Stimulated activated CD8-positive, alpha-beta memory T cell treated with anti-CD3 and anti-CD28 coated beads, Interleukin-7, amount 100 ng/mL, for 4 hours (primary cell): ENCODE measurements at regions not wholly inside any gene's neighbourhood (a gene's known extent, or its start where the extent isn't known, plus 50 kb on each side); places are given as distances from the start of the nearest gene placed in this dataset.

Source experiments
- DNase-seq, 2 donors: peaks; one replicate each; pipeline ENCODE4 v3.0.0-alpha.2; 2020; ENCODE audit warnings: low read depth in 2 of 2

DNA sequence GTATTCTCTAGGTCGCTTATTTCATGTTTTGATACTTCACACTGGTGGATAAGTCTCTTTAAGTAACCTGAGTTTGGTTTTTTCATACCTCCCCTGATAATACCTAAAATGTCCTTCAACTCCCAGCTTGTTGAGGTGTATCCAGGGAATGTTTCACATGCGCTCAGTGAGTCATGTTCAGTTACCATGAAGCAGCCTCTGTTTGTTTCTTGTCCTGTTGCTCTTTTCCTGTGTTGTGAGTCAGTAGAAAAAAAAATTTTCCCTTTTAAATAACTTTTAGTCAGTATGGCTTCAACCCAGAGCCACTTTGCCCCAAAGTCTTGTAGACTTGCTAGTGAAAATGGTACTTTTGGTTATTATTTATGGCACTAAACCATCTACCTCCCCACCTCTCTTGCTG, 278.4 kb upstream of the ZPLD1 start:
- no peak for DNase-seq

DNA sequence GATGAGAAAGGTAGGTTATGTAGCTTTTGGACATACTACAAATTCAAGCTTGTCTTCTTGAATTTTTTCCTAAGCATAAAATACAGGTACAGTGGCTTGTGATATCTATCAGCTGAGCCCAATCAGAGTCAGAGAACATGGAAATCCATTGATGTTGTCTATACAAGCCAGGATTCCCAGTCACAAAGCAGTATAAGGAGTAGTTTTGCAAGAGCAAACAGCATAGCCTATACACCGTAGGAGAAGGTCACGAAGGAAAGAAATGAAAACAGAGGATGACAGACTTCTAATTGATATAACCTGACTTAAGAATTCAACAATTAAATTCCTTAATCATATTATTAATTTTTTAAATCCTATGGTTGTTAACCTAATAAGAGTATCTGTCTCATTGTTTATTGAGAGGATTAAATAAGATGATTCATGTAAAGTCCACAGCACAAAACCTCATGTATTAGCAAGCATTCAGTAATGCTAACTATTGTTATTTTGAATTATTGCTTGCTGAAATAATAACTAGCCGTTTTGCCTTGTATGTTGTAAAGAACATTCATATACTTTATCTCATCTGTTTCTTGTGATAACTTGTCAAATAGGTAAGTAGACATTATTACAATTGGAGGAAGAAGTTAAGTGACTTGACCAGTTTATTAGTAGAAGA, 276.6 kb upstream of the ZPLD1 start:
- DNase-seq, result no peak

DNA sequence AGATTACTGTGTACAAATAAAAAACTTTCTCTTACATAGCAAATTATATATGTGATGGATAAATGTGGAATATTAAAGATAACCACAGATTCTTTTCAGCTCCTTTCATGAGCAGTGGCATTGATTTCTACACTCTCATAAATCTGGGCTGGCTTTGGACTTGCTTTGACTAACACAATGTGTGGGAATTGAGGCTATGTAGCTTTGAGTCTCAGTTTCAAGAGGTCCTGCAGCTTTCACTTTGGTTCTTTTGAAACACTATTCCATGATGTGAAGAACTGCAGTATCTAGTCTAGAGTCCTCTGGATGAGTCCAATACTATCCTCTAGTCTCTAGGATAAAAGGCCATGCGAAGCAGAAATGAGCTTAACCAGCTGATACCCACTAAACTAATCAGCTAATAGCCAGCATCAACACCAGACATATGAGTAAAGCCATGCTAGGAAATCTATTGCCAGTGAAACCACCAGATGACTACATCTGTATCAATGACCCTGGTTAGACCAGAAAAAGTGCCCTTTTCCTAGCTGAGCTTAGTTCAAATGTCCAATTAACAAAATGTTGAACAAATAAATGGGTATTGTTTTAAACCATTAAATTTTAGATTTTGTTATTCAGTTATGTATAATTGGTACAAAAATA, 274.9 kb upstream of the ZPLD1 start:
- no peak for DNase-seq

DNA sequence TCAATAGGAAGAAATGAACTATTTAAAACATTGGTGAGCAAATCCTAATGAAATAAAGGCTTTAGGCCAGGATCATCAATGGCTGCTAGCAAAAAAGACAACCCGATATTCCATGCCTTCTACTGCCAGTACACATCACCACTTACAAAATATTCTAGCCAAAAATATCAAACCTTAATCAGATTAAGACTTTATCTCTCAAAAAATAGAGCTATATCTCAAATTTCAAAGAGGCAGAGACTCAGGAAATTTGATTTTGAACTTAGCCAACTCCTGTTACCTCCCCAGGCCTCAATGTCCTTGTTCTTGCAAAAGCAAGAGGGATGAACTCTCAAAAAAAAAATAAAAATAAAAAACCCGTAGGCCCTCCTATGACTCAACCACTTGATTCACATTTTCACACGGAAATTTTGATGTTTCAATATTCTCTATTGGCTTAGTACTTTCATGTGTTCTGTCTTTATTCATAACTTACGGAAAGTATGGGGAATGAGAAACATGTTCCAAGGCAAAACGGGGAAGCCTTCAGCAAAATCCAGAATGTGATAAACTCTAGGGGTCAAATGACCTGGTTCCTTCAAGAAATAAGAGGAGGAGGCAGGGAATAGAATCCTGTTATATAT, 273.3 kb upstream of the ZPLD1 start:
- no peak for DNase-seq

DNA sequence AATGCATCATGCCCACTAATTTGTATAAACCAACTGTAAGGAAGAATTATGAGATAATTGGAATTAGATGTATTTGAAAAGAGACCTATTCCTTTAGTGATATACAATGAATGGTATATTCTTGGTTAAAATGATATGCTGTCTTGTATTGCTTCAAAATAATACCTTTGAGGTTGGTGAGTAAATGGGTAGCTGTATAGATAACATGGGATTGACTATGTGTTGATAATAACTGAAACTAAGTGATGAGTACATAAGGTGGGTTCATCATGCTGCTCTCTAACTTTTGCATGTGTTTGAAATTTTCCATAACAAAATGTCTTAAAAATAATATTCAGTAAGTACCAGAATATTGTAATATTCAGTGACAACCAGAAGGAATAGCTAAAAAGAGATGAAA, 272.6 kb upstream of the ZPLD1 start:
- no peak for DNase-seq

DNA sequence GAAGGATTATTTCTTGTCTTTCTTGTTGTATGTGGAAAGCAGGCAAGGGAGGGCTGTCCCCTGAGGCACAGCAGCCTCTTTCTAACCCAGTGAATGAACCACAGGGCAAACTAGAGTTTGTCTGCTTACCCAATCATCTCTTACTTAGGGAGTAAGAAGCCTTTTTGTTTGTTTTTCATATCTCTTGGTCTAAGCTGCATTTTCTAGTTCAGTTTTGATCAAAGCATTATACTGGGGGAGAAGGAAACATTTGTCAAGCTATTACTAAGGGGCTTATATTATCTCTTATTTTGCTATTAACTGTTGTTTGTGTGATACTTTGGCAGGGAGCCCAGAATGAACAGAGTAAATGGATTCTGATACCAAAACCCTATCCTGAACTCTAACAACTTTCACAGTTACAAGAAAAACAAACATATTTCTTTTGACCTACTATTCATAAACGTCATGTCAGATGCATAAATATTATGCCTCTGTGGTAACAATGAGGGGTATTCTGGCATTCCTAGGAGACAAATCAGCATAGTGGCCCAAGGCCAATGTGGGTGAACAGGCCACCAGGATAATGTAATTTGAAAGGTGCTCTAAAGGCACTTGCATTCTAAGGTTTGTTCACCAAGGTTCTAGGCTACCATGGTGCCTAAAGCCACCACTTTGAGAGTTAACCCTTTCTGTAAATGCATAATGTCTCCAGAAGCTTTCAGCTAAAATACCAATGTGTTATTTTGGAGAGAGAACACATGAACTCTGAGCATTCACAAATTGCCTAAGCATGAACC, 271.6 kb upstream of the ZPLD1 start:
- no peak for DNase-seq

DNA sequence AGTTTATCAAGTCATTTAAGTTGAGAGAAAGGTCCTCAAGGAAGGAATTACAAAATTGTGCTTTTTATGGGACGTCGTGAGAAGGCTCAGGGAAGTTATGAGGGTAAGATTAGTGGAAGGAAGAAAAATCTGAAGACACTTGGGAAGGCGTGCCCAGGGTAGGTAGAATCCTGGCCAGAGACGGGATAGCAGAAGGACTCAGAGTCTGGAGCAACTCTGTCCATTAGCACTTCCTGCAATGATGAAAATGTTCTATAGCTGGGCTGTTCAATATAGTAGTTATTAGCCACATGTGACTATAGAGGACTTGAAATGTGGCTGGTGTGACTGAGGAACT, 271.0 kb upstream of the ZPLD1 start:
- DNase-seq, result no peak

DNA sequence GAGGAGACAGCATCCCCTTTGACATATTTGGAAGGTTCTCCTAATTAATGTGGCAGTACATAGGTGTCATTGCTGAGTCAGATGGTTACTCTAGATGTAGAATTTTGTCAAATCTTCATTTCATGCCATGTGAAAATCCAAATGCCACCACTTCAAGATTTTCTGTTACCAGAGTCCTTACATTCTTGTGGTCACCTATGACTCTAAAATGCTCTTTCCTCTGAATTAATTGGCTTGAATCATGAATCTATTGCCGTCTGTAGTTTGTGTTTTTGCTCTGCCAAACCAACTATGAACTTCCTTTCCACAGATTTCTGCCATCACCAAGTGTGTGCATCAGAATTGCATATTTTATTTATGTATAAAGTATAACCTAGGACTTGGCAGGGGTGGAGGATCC, 269.4 kb upstream of the ZPLD1 start:
- DNase-seq, result no peak

DNA sequence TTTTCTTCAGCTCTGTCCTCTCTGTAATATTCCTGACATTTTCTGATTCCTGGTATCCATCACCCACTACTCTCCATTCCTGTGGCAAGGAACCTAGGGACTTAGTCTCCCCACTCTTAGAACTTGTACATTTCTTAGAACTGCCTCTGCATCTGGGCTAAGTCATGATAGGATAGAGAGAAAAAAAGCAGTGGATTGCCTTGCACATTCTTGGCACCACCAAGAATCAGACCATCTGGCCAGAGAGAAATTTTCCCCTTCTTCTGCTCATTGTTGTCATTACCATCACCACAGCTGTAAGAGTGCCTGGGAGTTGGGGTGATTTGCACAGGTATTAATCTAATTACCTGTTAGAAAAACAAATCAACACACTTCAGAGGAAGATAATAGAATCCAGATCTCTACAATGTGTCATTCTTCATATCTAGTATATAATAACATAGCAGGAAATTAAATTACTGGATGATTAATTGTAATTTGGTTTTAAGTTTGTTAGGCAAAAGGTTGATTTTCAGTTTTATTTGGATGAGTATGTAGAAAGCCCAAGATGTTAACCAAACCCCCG, 264.8 kb upstream of the ZPLD1 start:
- DNase-seq, result no peak

DNA sequence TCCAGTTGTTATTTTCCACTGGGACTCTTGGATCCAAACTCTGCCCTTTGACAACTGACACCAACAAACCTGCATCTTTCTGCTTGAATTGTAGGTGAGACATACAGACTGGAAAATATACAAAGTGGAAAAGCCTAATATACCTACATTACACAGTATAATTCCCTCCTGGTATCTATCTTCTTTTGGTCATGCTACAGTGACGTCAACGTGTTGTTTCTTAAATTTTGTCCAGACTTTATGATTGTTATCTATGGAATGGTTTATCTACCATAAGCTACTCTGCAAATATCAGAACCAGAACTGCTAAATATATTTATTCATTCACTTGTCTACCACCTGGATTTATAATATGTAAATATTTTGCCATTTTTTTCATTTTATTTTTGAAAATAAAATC, 264.3 kb upstream of the ZPLD1 start:
- no peak for DNase-seq

DNA sequence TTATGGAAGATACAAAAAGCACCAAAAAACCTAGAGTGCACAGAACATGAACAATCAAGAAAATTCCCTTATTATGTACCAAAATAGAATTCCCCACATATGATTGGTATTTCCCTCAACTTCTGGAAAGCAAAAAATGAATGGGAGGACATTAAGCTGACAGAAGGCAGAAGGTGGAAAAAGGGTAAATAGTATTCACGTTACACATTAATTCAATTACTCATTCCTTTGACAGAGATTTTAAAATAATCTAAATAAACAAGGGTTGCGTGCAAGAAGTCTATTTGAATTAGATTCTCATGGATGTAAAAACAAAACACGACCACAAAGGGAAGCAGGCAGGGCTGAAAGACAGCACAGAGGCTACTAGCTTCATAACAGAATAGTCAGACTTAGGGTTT, 260.5 kb upstream of the ZPLD1 start:
- DNase-seq, result no peak

DNA sequence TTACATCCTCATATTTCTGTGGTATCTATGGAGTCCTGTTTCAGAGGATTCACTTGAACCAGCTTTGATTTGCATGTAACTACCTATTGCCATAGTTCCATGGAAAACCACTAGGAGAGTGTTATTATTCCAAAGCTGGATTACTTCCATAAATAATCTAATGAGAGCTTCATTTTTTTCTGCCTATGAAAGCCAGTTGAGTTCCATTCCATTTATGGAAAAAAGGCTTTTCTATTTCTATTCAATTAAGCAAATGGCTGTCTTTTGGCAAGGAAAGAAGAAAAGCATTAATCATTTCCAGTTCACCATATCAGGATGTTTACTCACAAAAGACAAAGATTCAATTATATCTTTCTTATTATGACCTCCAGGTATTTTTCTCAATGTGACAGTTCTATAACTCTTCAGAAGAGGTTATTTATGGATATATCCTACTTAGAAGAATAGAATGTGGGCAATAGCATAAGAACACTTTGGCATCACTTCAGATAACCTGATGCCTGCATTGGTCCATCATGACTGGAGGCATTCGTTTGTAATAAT, 259.9 kb upstream of the ZPLD1 start:
- DNase-seq, result no peak

DNA sequence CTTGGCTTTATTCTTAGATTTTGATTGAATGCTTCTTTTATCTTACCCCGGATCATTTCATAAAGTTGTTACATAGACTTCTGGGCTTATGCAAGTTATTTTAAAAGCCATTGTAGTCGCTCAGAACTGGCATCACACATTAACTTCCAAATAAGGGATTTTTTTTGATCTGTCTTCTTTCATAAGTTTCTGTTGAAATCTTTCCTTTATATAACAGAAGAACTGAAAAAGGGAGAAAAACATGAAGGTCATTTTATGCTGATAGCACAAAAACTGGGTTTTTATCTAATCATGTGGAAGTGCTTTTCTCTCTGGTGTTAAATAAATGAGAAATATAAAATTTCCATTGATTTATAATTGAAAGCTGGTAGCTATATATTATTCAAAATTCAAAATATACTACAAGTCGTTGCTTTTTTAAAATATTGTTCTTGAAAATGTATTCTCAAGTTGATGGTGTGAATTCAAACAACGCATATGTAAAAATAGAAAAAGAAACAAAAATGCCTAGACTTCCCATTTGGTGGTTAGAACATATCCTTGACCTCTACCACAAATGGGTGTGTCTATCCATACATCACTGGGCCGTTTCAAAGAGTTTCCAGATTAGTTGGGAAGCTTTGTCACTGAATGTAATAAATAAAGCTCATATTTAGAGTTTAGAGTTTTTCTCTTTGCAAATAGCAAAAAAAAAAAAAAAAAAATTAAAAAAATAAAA, 258.3 kb upstream of the ZPLD1 start:
- DNase-seq, result no peak

DNA sequence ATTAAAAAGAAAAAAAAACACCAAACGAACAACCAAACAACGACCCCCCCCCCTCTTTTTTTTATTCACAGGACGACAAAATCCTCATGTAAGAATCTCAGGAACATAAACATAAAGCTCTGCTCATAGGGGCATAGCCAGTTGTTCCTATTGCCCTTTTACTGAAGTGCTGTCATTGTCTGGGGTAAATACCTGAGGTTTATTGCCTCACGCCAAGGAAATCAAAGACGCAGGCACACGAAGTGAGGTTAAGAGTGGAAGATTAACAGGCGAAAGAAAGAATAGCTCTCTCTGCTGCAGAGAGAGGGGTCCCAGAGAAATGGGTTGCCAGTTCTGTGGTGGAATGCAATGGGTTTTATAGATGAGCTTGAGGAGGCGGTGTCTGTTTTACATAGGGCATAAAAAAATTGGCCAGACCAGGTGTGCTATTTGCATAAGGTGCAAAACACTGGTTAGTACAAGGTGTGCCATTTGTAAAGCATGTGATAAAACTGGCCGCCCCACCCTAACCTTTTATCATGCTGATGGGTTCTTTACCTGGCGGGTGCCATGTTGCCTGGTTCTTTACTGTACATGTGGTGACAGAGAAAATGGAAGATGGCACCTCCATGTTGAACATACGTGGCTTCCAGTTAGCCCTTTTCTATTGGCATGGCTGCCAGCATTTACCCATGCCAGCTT, 257.6 kb upstream of the ZPLD1 start:
- DNase-seq, result no peak

DNA sequence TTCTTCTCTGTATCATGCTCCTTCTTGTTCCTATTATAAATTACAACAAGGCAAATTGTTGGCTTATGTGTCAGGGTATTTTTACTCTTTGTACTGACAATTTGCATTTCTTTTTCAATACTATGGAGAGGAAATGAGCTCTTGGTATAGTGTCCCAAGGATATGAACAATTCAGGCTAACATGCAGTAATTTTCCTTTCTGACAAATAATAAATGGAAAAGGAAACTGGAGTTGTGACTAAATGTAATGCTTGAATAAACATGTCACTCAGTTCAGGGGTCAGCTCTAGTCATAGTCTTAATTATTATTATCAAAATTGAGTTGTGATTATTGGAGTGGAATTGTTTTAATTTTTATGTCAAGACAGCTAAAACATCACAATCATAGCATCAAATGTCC, 256.0 kb upstream of the ZPLD1 start:
- no peak for DNase-seq

DNA sequence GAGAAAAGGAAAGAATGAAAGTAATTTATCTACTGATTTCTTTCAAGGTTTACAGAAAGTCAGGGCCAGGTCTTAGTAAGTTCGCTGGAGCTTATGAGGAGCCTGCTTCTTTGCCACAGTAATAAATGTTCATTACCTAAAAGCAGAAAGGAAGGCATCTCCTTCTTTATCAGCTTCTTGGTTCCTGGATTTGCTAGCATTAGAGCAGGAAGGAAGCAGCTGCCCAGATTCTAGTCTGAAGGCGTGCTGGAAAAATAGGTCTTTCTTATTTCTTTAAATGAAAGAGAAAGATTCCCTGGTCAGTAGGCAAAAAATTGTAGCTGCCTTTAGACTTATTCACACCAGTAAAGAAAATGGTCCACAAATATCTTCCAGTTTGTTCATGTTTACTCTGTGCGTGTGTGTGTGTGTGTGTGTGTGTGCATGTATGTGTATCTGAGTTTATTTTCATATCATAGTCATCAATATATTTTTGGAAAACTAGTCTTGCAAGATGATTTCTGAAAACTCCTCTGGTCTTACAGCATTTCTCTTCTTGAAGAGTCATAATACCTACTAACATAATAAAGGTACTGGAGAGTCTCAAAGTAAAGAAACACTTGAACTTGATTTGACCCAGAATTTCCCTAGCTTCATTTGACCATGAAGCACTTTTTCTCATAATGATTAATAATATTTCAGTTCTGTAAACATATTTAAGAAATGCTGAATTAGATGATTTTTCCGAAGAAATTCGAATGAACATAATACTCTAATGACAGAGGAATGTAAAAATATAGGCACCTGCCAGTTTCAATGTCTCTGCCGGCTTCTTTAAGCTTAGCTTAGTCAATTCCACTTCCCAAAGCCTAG, 255.3 kb upstream of the ZPLD1 start:
- DNase-seq, result no peak

DNA sequence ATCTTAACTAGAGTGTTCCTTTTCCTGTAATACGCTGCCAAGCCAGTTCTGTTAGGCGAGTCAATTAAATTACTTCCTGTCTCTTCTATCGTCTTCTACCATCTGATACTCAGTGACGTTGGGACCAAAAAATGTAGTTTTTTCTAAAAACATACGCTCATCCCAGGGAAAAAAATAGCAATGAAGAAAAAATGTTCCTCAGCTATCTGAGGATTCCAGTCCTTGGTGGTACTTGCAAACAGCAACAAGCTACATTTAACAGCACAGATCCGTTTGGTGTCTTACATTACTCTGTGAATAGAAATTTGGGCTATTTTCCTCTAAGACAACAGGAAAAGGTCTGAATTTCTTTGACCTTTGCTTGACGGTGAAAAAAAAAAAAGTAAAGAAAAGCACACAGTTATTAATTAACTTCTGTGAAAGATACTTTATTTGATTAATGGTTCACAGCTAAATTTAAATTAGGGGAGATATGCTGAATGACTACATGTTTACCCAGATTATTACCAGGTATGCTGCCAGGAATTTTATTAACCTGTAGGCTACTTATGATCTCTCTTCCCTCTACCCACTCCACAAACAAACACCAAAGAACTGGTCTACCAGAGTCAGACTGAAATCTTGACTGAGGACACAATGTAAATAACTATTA, 254.4 kb upstream of the ZPLD1 start:
- DNase-seq, result no peak

DNA sequence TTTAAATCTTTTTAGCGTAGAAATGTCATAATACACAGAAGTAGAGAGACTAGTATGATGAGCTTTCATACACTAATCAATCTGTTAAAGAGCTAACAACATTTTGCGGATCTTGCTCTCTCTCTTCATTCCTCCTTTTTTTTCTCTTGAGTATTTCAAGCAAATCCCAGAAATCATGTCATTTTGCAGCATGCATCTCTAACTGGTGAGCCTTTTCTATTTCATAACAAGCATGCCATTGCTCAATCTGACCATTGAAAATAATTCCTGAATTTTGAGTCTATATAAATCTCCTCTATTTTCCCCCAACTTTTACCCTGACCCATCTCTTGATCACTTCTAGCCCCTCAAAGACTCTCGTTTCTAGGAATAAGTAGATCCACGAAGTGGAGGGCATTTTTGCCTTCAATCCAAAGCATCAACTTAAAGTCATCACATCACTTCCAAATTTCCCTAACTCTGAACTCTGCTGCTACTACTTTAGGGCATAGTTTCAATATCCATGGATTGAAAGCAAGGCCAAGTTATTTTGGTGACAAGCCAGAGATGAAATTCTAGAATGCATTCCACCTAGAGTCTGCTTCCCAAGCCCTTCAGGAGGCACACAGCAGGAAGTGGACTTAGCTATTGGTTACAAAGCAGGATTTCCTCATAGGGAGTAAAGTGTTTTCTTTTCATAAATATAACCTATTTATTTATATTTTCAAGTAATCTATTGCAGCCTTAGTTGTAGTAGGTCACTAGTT, 253.5 kb upstream of the ZPLD1 start:
- no peak for DNase-seq

DNA sequence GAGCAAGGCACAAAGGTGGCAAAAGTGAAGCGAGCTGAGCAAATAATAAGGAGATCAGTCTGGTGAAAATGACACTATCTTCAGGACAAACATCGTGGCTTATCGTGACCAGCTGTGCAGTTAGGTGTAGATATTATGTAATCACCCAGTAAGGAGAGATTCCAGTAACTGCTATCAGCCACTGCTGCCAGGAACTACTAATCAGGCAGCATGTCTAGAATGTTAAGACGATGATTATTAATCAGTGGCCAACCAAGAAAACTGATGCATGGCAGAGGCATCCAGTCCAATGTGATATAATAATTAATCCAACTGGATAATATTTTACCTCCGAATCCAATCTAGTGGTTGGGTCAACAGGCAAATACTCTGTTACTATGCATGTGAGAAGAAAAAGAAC, 252.7 kb upstream of the ZPLD1 start:
- DNase-seq, result no peak
